HL-60 (cell line): ENCODE measurements at regions not wholly inside any gene's neighbourhood (a gene's known extent, or its start where the extent isn't known, plus 50 kb on each side); places are given as distances from the start of the nearest gene placed in this dataset.

Experiments used
- CTCF ChIP-seq: IDR thresholded peaks from one replicate; pipeline ENCODE4 v1.5.1; 2011; ENCODE audit warnings: low read length, control low read depth, inconsistent platforms; ENCODE audit not compliant: insufficient read depth
- POLR2AphosphoS5 ChIP-seq: IDR thresholded peaks from 2 replicates; pipeline ENCODE4 v1.6.1; 2012; ENCODE audit warnings: low read depth

- TF ChIP-seq CTCF = no peak
- TF ChIP-seq POLR2AphosphoS5 = no peak
Observed at GRCh38 chr16:74199066-74199841, 97.4 kb upstream of the PSMD7 start.
